NCI-H2227 treated with DMSO at 0.1 percent for 48 hours (cell line): ENCODE measurements at regions not wholly inside any gene's neighbourhood (a gene's known extent, or its start where the extent isn't known, plus 50 kb on each side); places are given as distances from the start of the nearest gene placed in this dataset.
A peak's percentile ranks its signal among the peaks of the same experiment; 100 is the strongest.

Experiments used
- DNase-seq: peaks from one replicate; lab custom pipeline; 2025; lab: John Stamatoyannopoulos, UW

DNA sequence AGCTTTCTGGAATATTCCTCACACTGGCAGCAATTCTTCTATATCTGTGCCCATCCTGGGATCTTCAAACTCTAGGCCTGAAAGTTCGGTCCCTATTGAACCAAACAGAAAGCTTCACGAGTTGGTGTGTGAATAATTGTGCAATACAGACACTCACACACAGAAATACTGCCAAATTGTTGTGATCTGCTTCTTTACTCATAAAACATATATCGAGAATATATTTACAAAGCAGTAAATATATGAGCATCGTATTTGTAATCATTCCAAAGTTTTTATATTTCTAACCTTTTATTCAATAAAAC is 56.6 kb upstream of the BEX4 start:
- no peak for DNase-seq

DNA sequence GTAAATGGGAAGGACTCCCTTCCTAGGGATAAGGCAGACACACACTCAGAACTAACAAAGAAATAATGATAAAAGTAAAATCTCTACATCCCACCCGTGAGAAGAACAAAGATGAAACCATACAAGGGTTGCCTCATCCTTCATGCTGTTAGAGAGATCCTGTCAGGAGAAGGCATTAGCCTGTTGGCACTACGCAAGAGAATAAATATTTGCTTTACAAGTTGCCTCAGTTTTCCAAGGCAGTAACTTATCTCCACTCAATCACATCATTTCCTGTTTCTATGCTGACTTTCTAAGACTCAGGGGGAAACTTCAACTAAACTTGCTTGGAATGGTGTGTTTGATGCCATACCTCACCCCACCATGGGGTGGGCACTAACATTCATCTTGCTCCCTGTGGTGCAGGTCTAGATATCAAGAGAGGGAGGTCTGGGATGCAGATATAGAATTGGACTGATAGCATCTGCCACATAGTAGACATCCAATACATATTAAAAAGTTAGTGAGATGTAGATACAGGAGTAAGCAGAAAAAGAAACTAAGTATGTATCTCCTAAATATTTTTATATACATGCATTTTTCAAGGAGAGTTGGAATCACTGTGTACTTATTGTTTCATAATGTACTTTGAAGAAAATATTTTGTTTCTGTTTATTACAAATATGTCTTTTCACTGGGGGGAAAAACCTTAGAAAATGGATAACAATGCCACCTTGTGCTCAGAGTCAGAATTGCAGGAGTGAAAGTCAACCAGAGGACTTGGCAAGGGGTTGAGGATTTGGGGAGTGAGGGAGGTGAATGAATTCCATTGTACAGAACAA is 57.2 kb upstream of the BEX4 start:
- DNase-seq, result peak; percentile 61

DNA sequence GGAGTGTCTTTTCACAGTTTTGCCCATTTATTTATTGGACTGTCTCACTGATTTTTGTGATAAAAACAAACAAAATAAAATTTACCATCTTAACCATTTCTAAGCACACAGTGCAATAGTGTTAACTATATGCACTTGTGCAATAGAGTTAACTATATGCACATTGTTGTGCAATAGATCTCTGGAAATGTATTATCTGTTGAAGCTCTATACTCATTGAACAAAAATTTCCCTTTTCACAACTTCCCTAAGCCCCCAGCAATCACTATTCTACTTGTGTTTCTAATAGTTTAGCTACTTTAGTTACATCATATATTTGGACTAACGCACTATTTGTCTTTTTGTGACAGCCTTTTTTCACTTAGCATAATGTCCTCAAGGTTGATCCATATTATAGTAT is 59.7 kb upstream of the BEX4 start:
- DNase-seq, result no peak

DNA sequence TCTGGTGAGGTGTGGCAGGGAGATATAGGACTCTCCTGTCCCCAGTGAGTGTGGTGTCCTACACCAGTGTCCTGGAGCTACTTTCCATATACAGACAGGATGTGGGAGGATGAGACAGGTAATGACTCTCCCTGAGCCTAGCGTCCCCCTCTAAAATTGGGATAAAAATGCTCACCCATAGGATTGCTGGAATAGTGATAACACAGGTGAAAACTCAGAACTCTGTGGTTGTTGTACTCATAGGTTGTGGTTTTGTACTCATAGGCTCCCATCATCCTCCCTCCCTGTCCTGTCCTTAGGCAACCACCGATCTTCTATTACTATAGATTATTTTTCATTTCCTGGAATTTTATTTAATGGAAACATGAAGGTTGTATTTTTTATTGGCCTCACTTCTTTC is 60.7 kb upstream of the NXF3 start:
- DNase-seq, result no peak

DNA sequence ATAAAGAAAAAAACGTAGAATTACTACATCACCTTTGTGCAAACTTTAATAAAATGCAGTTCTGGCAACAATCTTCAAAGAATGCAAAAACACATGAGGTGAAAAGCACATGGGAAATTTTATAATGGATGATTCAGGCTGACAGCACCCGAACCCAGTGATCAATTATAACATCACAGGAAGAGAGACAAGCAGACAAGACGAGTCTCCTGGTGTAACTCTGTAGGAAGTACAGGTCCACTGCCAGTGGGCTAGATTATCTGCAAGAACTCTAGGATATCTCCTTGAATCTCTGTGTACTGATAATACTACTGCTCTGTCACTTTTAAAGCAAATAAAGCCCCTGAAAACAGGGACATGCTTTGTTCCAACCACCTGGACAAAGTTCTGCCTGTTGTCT is 58.9 kb upstream of the NXF3 start:
- DNase-seq, result peak; percentile 96

DNA sequence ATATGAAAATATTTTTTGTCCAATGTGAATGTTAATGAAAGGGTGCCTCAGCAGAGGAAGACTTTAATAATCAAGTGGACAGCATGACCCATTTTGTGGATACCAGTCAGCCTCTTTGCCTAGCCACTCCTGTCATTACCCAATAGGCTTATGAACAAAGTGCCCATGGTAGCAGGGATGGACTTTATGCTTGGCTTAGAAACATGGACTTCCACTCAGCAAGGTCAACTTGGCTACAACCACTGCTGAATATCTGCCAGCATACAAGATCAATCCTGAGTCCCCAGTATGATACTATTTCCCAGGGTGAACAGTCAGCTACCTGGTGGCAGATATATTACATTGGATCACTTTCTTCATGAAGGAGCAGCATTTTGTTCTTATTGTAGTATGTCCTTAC is 56.7 kb upstream of the NXF3 start:
- no peak for DNase-seq

DNA sequence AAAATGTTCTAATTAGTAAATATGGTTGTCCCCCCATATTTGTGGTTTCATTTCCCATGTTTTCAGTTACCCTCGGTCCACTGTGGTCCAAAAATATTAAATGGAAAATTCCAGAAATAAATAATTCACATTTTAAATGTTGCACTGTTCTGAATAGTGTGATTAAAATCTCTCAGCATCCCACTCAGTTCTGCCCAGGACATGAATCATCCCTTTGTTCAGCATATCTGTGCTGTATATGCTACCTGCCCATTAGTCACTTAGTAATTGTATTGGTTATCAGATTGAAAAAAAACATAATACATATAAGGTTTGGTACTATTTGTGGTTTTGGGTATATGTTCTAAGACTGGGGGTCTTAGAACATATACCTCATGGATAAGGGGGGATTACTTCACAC is 55.1 kb upstream of the NXF3 start:
- no peak for DNase-seq
